ENCODE measurements at regions not wholly inside any gene's neighbourhood (a gene's known extent, or its start where the extent isn't known, plus 50 kb on each side); places are given as distances from the start of the nearest gene placed in this dataset.

DNA sequence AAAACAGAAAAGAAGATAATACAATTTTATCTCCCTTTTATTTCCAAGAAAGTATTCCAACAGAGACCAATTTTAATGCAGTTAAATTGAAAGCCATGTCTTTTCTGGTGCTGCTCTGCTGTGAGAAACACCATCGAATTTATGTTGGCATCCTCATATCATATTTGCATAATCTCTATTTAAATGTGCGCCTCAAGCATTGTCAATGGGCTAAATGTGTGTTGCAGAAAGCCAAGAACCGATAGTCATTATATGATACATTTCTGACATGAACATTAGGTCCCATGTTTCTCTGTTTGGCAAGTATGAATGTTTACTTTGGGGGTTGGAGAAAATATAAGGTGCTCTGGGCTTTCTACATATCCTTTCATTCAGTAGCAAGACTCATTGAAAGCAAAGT, 1023.5 kb upstream of the CELF2 start:
- TF ChIP-seq, protein P1, sequence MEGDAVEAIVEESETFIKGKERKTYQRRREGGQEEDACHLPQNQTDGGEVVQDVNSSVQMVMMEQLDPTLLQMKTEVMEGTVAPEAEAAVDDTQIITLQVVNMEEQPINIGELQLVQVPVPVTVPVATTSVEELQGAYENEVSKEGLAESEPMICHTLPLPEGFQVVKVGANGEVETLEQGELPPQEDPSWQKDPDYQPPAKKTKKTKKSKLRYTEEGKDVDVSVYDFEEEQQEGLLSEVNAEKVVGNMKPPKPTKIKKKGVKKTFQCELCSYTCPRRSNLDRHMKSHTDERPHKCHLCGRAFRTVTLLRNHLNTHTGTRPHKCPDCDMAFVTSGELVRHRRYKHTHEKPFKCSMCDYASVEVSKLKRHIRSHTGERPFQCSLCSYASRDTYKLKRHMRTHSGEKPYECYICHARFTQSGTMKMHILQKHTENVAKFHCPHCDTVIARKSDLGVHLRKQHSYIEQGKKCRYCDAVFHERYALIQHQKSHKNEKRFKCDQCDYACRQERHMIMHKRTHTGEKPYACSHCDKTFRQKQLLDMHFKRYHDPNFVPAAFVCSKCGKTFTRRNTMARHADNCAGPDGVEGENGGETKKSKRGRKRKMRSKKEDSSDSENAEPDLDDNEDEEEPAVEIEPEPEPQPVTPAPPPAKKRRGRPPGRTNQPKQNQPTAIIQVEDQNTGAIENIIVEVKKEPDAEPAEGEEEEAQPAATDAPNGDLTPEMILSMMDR (IDR thresholded peaks at IDR 0.05): no peak
- no peak for TF ChIP-seq POLR2A (IDR thresholded peaks at IDR 0.05)
